ENCODE measurements at regions not wholly inside any gene's neighbourhood (a gene's known extent, or its start where the extent isn't known, plus 50 kb on each side); places are given as distances from the start of the nearest gene placed in this dataset.
A peak's percentile ranks its signal among the peaks of the same experiment; 100 is the strongest.

DNA sequence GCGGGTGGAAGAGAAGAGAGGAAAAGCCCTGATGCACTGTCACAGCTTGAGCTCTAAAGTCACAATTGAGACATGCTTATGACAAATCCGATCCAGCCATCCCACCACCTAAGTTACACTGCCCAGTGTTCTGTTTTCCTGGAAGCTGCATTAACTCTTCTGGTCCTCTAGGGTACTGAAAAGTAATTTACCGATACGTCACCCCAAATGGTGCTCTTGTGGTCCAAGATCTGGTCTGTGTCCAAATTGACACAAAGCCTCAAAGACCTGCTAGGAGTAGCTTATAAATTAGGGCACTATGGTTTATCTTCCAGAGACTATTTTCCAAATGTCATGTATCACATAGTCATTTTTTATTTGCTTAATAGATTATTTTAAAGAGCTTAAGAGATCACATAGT lies 186.7 kb upstream of the ETAA1 start:
- no peak overlapping the region for H3K4me3 Mint-ChIP-seq (ENCODE audit: unreplicated experiment)
- no peak overlapping the region for H3K27ac Mint-ChIP-seq (ENCODE audit: unreplicated experiment)
- no peaks in the 10 kb centered on the region for H3K36me3 Mint-ChIP-seq (ENCODE audit: low read depth, unreplicated experiment)
- H3K27me3 Mint-ChIP-seq (ENCODE audit: unreplicated experiment), result no peaks in the 10 kb centered on the region
- no peaks in the 10 kb centered on the region for H3K4me1 Mint-ChIP-seq (ENCODE audit: unreplicated experiment)
- no peaks in the 10 kb centered on the region for H3K9me3 Mint-ChIP-seq (ENCODE audit: unreplicated experiment)
- no peak for DNase-seq (ENCODE audit: low spot score)
- TF ChIP-seq CTCF (IDR thresholded peaks at IDR 0.05; ENCODE audit: unreplicated experiment), result peak; percentile 32

- Mint-ChIP-seq H3K9me3 (ENCODE audit: unreplicated experiment) (no peaks in the 10 kb centered on the region), H3K36me3 (ENCODE audit: low read depth, unreplicated experiment) (no peaks in the 10 kb centered on the region), H3K4me1 (ENCODE audit: unreplicated experiment) (no peaks in the 10 kb centered on the region), H3K4me3 (ENCODE audit: unreplicated experiment) (no peak overlapping the region), H3K27ac (ENCODE audit: unreplicated experiment) (no peak overlapping the region), H3K27me3 (ENCODE audit: unreplicated experiment) (no peaks in the 10 kb centered on the region)
- TF ChIP-seq CTCF (IDR thresholded peaks at IDR 0.05; ENCODE audit: unreplicated experiment), result no peak
- no peak for DNase-seq (ENCODE audit: low spot score)
These were observed 184.9 kb upstream of the ETAA1 start for GRCh38 chr2:67212203-67212602.

DNA sequence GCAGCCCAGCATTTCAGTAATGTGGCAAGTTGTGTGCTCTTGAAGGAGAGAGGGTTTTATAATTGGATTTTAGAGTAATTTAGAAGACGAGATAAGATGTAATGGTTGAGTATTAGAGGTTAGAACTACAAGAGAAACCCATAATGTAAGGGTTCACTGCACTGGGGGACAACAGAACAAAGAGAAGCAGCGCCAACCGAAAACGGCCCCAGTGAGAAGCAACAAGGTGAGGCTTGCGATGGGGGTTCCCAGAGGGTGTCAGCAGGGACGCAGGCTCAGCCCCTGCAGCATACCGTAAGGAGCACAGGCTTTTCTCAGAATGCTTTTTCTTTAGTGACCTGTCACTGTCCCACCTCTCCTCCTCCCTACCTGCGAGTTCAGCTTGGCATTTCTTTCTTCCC lies 183.9 kb upstream of the ETAA1 start:
- DNase-seq (ENCODE audit: low spot score), result no peak
- H3K36me3 Mint-ChIP-seq (ENCODE audit: low read depth, unreplicated experiment), result no peaks in the 10 kb centered on the region
- H3K4me1 Mint-ChIP-seq (ENCODE audit: unreplicated experiment), result no peaks in the 10 kb centered on the region
- no peak overlapping the region for H3K27ac Mint-ChIP-seq (ENCODE audit: unreplicated experiment)
- H3K9me3 Mint-ChIP-seq (ENCODE audit: unreplicated experiment), result no peaks in the 10 kb centered on the region
- H3K4me3 Mint-ChIP-seq (ENCODE audit: unreplicated experiment), result no peak overlapping the region
- no peaks in the 10 kb centered on the region for H3K27me3 Mint-ChIP-seq (ENCODE audit: unreplicated experiment)
- no peak for TF ChIP-seq CTCF (IDR thresholded peaks at IDR 0.05; ENCODE audit: unreplicated experiment)

DNA sequence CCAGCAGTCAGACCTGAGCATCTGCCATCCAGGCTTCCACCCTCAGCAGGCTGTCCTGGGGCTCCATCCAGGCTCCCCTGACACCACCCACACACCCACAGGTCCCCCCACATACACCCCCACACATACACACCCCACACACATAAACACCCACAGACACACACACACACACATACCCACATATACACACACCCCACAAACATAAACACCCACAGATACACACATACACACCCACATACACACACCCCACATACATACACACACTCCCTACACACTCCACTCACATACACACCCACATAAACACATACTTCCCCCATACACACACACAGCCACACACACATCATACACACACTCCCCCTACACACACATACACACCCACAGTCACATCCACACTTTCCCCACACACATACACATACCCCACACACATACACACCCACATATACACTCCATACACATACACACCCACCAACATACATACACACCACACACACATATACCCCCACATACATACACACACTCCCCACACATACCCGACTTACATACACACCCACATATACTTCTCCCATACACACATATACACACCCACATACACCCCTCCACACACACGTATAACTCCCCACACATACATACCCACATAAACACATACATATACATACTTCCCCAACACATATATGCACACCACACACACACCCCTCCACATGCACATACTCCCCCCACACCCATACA lies 183.3 kb upstream of the ETAA1 start:
- H3K27me3 Mint-ChIP-seq (ENCODE audit: unreplicated experiment), result no peaks in the 10 kb centered on the region
- no peaks in the 10 kb centered on the region for H3K36me3 Mint-ChIP-seq (ENCODE audit: low read depth, unreplicated experiment)
- H3K9me3 Mint-ChIP-seq (ENCODE audit: unreplicated experiment), result no peaks in the 10 kb centered on the region
- no peak overlapping the region for H3K27ac Mint-ChIP-seq (ENCODE audit: unreplicated experiment)
- H3K4me1 Mint-ChIP-seq (ENCODE audit: unreplicated experiment), result no peaks in the 10 kb centered on the region
- no peak for TF ChIP-seq CTCF (IDR thresholded peaks at IDR 0.05; ENCODE audit: unreplicated experiment)
- DNase-seq (ENCODE audit: low spot score), result no peak
- no peak overlapping the region for H3K4me3 Mint-ChIP-seq (ENCODE audit: unreplicated experiment)

DNA sequence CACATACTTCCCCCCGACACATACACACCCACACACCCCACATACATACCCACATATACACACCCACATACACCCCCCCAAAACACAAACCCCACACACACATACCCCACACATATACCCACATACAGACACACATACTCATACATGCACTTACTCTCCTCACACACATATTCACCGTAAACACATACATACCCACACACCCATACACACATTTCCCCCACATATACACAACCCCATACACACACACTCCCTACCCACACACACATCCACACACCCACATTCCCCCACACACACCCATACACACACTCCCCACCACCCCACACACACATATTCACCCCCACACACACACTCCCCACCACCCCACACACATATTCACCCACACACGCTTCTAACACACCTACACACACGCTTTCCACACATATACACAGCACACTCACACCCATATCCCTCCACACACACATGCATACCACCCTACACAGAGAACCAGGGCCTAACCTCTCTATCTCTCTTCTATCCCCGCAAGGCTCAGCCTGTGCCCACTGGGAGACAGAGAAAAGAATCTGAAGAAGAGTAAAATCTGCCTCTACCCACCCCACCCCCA lies 182.4 kb upstream of the ETAA1 start:
- DNase-seq (ENCODE audit: low spot score), result no peak
- no peak for TF ChIP-seq CTCF (IDR thresholded peaks at IDR 0.05; ENCODE audit: unreplicated experiment)
- H3K9me3 Mint-ChIP-seq (ENCODE audit: unreplicated experiment), result no peaks in the 10 kb centered on the region
- H3K4me3 Mint-ChIP-seq (ENCODE audit: unreplicated experiment), result no peak overlapping the region
- H3K4me1 Mint-ChIP-seq (ENCODE audit: unreplicated experiment), result no peaks in the 10 kb centered on the region
- no peak overlapping the region for H3K27ac Mint-ChIP-seq (ENCODE audit: unreplicated experiment)
- H3K27me3 Mint-ChIP-seq (ENCODE audit: unreplicated experiment), result no peaks in the 10 kb centered on the region
- no peaks in the 10 kb centered on the region for H3K36me3 Mint-ChIP-seq (ENCODE audit: low read depth, unreplicated experiment)

All from endothelial cell (in vitro differentiated cells).